ENCODE measurements at regions not wholly inside any gene's neighbourhood (a gene's known extent, or its start where the extent isn't known, plus 50 kb on each side); places are given as distances from the start of the nearest gene placed in this dataset.

- H3K4me1 ChIP-seq, result peaks cover 0 to 16% (median 7%) of the 10 kb centered on the region in 4 donors
- TF ChIP-seq CTCF (IDR thresholded peaks at IDR 0.05) (no peak), POLR2AphosphoS5 (IDR thresholded peaks at IDR 0.05) (no peak), POLR2A (IDR thresholded peaks at IDR 0.05; ENCODE audit: low read depth) (no peak), EP300 (IDR thresholded peaks at IDR 0.05) (no peak)
- no peaks in the 10 kb centered on the region for H3K9me3 ChIP-seq
- no peaks in the 10 kb centered on the region for H3K36me3 ChIP-seq
- no peak for DNase-seq (ENCODE audit: extremely low spot score)
- WGBS, result 88% methylated on average over 1 of the region's 1 CpG
- no peaks in the 10 kb centered on the region for H3K27me3 ChIP-seq
- intact Hi-C loops (cut with DNase I), result no loop called here
- no peak overlapping the region for H3K27ac ChIP-seq (replicated peaks in 1 of 4)
- H3K4me3 ChIP-seq, result no peak overlapping the region
Measured at GRCh38 chr11:88415495-88415894, 78.0 kb upstream of the CTSC start.

- H3K4me3 ChIP-seq, result no peak overlapping the region
- no peak for DNase-seq (ENCODE audit: extremely low spot score)
- H3K36me3 ChIP-seq, result no peaks in the 10 kb centered on the region
- H3K27ac ChIP-seq (replicated peaks in 1 of 4), result no peak overlapping the region
- WGBS, result 58% methylated on average over 3 of the region's 3 CpGs
- intact Hi-C loops (cut with DNase I), result no loop called here
- no peaks in the 10 kb centered on the region for H3K9me3 ChIP-seq
- no peak for TF ChIP-seq EP300 (IDR thresholded peaks at IDR 0.05)
- no peak for TF ChIP-seq POLR2AphosphoS5 (IDR thresholded peaks at IDR 0.05)
- TF ChIP-seq CTCF (IDR thresholded peaks at IDR 0.05), result no peak
- no peak for TF ChIP-seq POLR2A (IDR thresholded peaks at IDR 0.05; ENCODE audit: low read depth)
- H3K27me3 ChIP-seq, result no peaks in the 10 kb centered on the region
- peaks cover 0 to 13% (median 7%) of the 10 kb centered on the region in 4 donors for H3K4me1 ChIP-seq
Measured at GRCh38 chr11:88414981-88415413, 77.5 kb upstream of the CTSC start.

GRCh38 chr11:88414385-88414861 lies 76.9 kb upstream of the CTSC start:
- no peak overlapping the region for H3K27ac ChIP-seq (replicated peaks in 1 of 4)
- no peak overlapping the region for H3K4me3 ChIP-seq
- H3K9me3 ChIP-seq, result no peaks in the 10 kb centered on the region
- no peaks in the 10 kb centered on the region for H3K27me3 ChIP-seq
- DNase-seq (ENCODE audit: extremely low spot score), result no peak
- H3K4me1 ChIP-seq, result peaks cover 0 to 13% (median 7%) of the 10 kb centered on the region in 4 donors
- intact Hi-C loops (cut with DNase I), result no loop called here
- H3K36me3 ChIP-seq, result no peaks in the 10 kb centered on the region
- TF ChIP-seq CTCF (IDR thresholded peaks at IDR 0.05) (no peak), POLR2A (IDR thresholded peaks at IDR 0.05; ENCODE audit: low read depth) (no peak), EP300 (IDR thresholded peaks at IDR 0.05) (no peak), POLR2AphosphoS5 (IDR thresholded peaks at IDR 0.05) (no peak)
- WGBS, result 18% methylated on average over 5 of the region's 5 CpGs

GRCh38 chr11:88411265-88411664 lies 73.7 kb upstream of the CTSC start:
- H3K27ac ChIP-seq (replicated peaks in 1 of 4), result no peak overlapping the region
- intact Hi-C loops (cut with DNase I), result no loop called here
- H3K27me3 ChIP-seq, result no peaks in the 10 kb centered on the region
- H3K9me3 ChIP-seq, result no peaks in the 10 kb centered on the region
- no peak overlapping the region for H3K4me3 ChIP-seq
- H3K36me3 ChIP-seq, result no peaks in the 10 kb centered on the region
- peaks cover 0 to 13% (median 7%) of the 10 kb centered on the region in 4 donors for H3K4me1 ChIP-seq
- TF ChIP-seq CTCF (IDR thresholded peaks at IDR 0.05), result no peak
- TF ChIP-seq EP300 (IDR thresholded peaks at IDR 0.05), result no peak
- TF ChIP-seq POLR2AphosphoS5 (IDR thresholded peaks at IDR 0.05), result no peak
- no peak for TF ChIP-seq POLR2A (IDR thresholded peaks at IDR 0.05; ENCODE audit: low read depth)
- no peak for DNase-seq (ENCODE audit: extremely low spot score)

GRCh38 chr11:88410656-88411055 lies 73.1 kb upstream of the CTSC start:
- Histone ChIP-seq H3K27me3 (no peaks in the 10 kb centered on the region), H3K36me3 (no peaks in the 10 kb centered on the region), H3K4me1 (peaks cover 0 to 13% (median 7%) of the 10 kb centered on the region in 4 donors), H3K9me3 (no peaks in the 10 kb centered on the region), H3K27ac (replicated peaks in 1 of 4) (no peak overlapping the region), H3K4me3 (no peak overlapping the region)
- no peak for TF ChIP-seq CTCF (IDR thresholded peaks at IDR 0.05)
- no peak for TF ChIP-seq EP300 (IDR thresholded peaks at IDR 0.05)
- no peak for TF ChIP-seq POLR2A (IDR thresholded peaks at IDR 0.05; ENCODE audit: low read depth)
- TF ChIP-seq POLR2AphosphoS5 (IDR thresholded peaks at IDR 0.05), result no peak
- WGBS, result 88% methylated on average over 3 of the region's 3 CpGs
- no peak for DNase-seq (ENCODE audit: extremely low spot score)
- intact Hi-C loops (cut with DNase I), result no loop called here

Measured in esophagus muscularis mucosa (tissue), 4 donors.